H1 (cell line): ENCODE measurements at regions not wholly inside any gene's neighbourhood (a gene's known extent, or its start where the extent isn't known, plus 50 kb on each side); places are given as distances from the start of the nearest gene placed in this dataset.

Experiments
- CTCF ChIA-PET: fragments of 300-600 bp; sonication (Branson Sonifier 250); formaldehyde crosslinking; loops from one replicate; lab custom pipeline; 2021; ENCODE audit not compliant: partially characterized antibody; lab: Charles Lee
- POLR2A ChIA-PET: fragments of 300-600 bp; sonication (Branson Sonifier 250); formaldehyde crosslinking; loops from one replicate; lab custom pipeline; 2021; ENCODE audit warnings: inconsistent platforms; ENCODE audit not compliant: partially characterized antibody; lab: Charles Lee
- DNase-seq, 2 experiments: peaks; one replicate each; pipeline versions ENCODE4 v3.0.0 to v3.0.0-alpha.2; 2010 to 2022; ENCODE audit warnings: low spot score in 2 of 2, low read depth in 1 of 2, mixed read lengths in 1 of 2
- FAIRE-seq: peaks from 2 replicates; lab custom pipeline; 2011; peaks lifted over from hg19 to GRCh38; lab: Jason Lieb, UNC
- H2AFZ ChIP-seq: 2 replicates; pipeline ENCODE4 v1.8.1; 2012; ENCODE audit warnings: low read length, inconsistent platforms
- H2AK5ac ChIP-seq: 2 replicates; pipeline ENCODE4 v1.6.1; 2013; ENCODE audit warnings: low read depth, low read length
- H2BK120ac ChIP-seq: replicated peaks from 2 replicates; pipeline ENCODE3; 2013; ENCODE audit warnings: low read depth, low read length, inconsistent platforms
- H2BK12ac ChIP-seq: 2 replicates; pipeline ENCODE4 v1.6.1; 2013; ENCODE audit warnings: low read depth, low read length
- H2BK15ac ChIP-seq: 2 replicates; pipeline ENCODE4 v1.6.1; 2013; ENCODE audit warnings: low read length
- H2BK20ac ChIP-seq: 2 replicates; pipeline ENCODE4 v1.6.1; 2013; ENCODE audit warnings: low read length
- H2BK5ac ChIP-seq: 2 replicates; pipeline ENCODE4 v1.6.1; 2013; ENCODE audit warnings: low read depth, low read length
- H3K14ac ChIP-seq: 2 replicates; pipeline ENCODE4 v1.6.1; 2013; ENCODE audit warnings: inconsistent platforms; ENCODE audit not compliant: insufficient read length
- H3K18ac ChIP-seq: 2 replicates; pipeline ENCODE4 v1.6.1; 2013; ENCODE audit warnings: low read length; ENCODE audit errors: extremely low read depth
- H3K23ac ChIP-seq: 2 replicates; pipeline ENCODE4 v1.6.1; 2013; ENCODE audit warnings: inconsistent platforms; ENCODE audit not compliant: insufficient read length
- H3K23me2 ChIP-seq: 2 replicates; pipeline ENCODE4 v1.6.1; 2013; ENCODE audit warnings: low read depth, low read length
- H3K27ac ChIP-seq: 2 replicates; pipeline ENCODE4 v1.6.1; 2011; ENCODE audit warnings: low read depth, low read length, inconsistent platforms
- H3K27me3 ChIP-seq, 4 experiments: replicated peaks in 1 of 4; 1 replicate in 1 of 4; 2 replicates in 3 of 4; pipeline versions ENCODE4 v1.6.1 to v1.8.1; 2011 to 2013; ENCODE audit warnings: low read length in 3 of 4, mild to moderate bottlenecking in 3 of 4, inconsistent platforms in 2 of 4, mixed read lengths in 2 of 4, moderate library complexity in 1 of 4; ENCODE audit not compliant: control insufficient read depth in 3 of 4, insufficient read depth in 3 of 4; ENCODE audit errors: extremely low read depth in 1 of 4
- H3K36me3 ChIP-seq, 4 experiments: 2 replicates each; pipeline versions ENCODE4 v1.6.1 to v1.8.1; 2011 to 2013; ENCODE audit warnings: mild to moderate bottlenecking in 4 of 4, low read length in 3 of 4, moderate library complexity in 2 of 4, control low read depth in 1 of 4, inconsistent platforms in 1 of 4; ENCODE audit not compliant: insufficient read depth in 4 of 4, control insufficient read depth in 2 of 4
- H3K4ac ChIP-seq: replicated peaks from 2 replicates; pipeline ENCODE3; 2013; ENCODE audit warnings: low read length, low read depth, mixed read lengths, inconsistent platforms; ENCODE audit not compliant: insufficient read length
- H3K4me1 ChIP-seq, 4 experiments: replicated peaks in 1 of 4; 1 replicate in 1 of 4; 2 replicates in 3 of 4; pipeline versions ENCODE4 v1.6.1 to v1.8.1; 2011 to 2013; ENCODE audit warnings: low read length in 3 of 4, inconsistent platforms in 2 of 4, mixed read lengths in 1 of 4; ENCODE audit not compliant: insufficient read depth in 4 of 4, control insufficient read depth in 3 of 4
- H3K4me2 ChIP-seq, 2 experiments: 2 replicates each; pipeline versions ENCODE4 v1.6.1 to v1.8.1; 2011 to 2013; ENCODE audit warnings: low read depth in 2 of 2, low read length in 2 of 2, control low read depth in 1 of 2, inconsistent platforms in 1 of 2, mild to moderate bottlenecking in 1 of 2; ENCODE audit not compliant: insufficient read depth in 1 of 2
- H3K4me3 ChIP-seq, 4 experiments: fragments of 200-600, 300-600 bp in 1 of 4; sonication (generic), shearing (Covaris generic), sonication (Bioruptor Twin) in 1 of 4; 2 replicates each; pipeline versions ENCODE4 v1.5.1 to v1.8.1; 2011 to 2016; ENCODE audit warnings: low read length in 4 of 4, low read depth in 3 of 4, control low read depth in 2 of 4, inconsistent platforms in 2 of 4, mild to moderate bottlenecking in 2 of 4, mixed read lengths in 1 of 4, moderate library complexity in 1 of 4; ENCODE audit not compliant: insufficient read depth in 2 of 4; ENCODE audit errors: extremely low read depth in 1 of 4
- H3K56ac ChIP-seq: replicated peaks from 2 replicates; pipeline ENCODE3; 2013; ENCODE audit warnings: low read depth, mild to moderate bottlenecking, mixed read lengths, low read length, inconsistent platforms; ENCODE audit not compliant: insufficient read length
- H3K79me1 ChIP-seq: 2 replicates; pipeline ENCODE4 v1.6.1; 2013; ENCODE audit warnings: low read depth, low read length, control low read depth
- H3K79me2 ChIP-seq, 2 experiments: 2 replicates each; pipeline versions ENCODE4 v1.6.1 to v1.8.1; 2012 to 2013; ENCODE audit warnings: low read length in 2 of 2, mild to moderate bottlenecking in 2 of 2, inconsistent platforms in 1 of 2; ENCODE audit not compliant: insufficient read depth in 2 of 2, control insufficient read depth in 1 of 2
- H3K9ac ChIP-seq, 4 experiments: replicated peaks in 1 of 4; 1 replicate in 1 of 4; 2 replicates in 3 of 4; pipeline versions ENCODE4 v1.6.1 to v1.8.1; 2011 to 2013; ENCODE audit warnings: low read depth in 3 of 4, low read length in 3 of 4, control low read depth in 2 of 4, mild to moderate bottlenecking in 2 of 4, moderate library complexity in 2 of 4, inconsistent platforms in 1 of 4; ENCODE audit errors: extremely low read depth in 1 of 4
- H3K9me3 ChIP-seq, 2 experiments: 2 replicates each; pipeline versions ENCODE4 v1.6.1 to v1.8.1; 2012 to 2013; ENCODE audit warnings: mild to moderate bottlenecking in 2 of 2, moderate library complexity in 2 of 2, control low read depth in 1 of 2, inconsistent platforms in 1 of 2, low read depth in 1 of 2, low read length in 1 of 2, mixed read lengths in 1 of 2; ENCODE audit not compliant: insufficient read depth in 2 of 2
- H4K20me1 ChIP-seq, 2 experiments: replicated peaks in 1 of 2; 2 replicates each; pipeline versions ENCODE3 to v1.8.1; 2011 to 2013; ENCODE audit warnings: inconsistent platforms in 2 of 2, low read length in 2 of 2, mild to moderate bottlenecking in 1 of 2; ENCODE audit not compliant: insufficient read depth in 2 of 2, control insufficient read depth in 1 of 2
- H4K5ac ChIP-seq: 2 replicates; pipeline ENCODE4 v1.6.1; 2013; ENCODE audit warnings: low read length, low read depth, mixed read lengths, inconsistent platforms; ENCODE audit not compliant: insufficient read length
- H4K8ac ChIP-seq: 2 replicates; pipeline ENCODE4 v1.8.0; 2013; ENCODE audit warnings: mild to moderate bottlenecking, moderate library complexity, low read length, inconsistent platforms; ENCODE audit not compliant: insufficient read depth; ENCODE audit errors: extremely low read depth
- H4K91ac ChIP-seq: replicated peaks from 2 replicates; pipeline ENCODE3; 2013; ENCODE audit warnings: low read length, mixed read lengths, inconsistent platforms; ENCODE audit not compliant: insufficient read length
- JUND ChIP-seq: IDR thresholded peaks from 2 replicates; pipeline ENCODE4 v1.6.1; 2011; ENCODE audit warnings: mild to moderate bottlenecking, improper control_type of control experiment, low read length
- MAFK ChIP-seq: IDR thresholded peaks from 2 replicates; pipeline ENCODE4 v1.6.1; 2012; ENCODE audit warnings: low read depth, mild to moderate bottlenecking, improper control_type of control experiment, low read length
- TAF1 ChIP-seq: IDR thresholded peaks from 2 replicates; pipeline ENCODE4 v1.6.1; 2011; ENCODE audit warnings: mild to moderate bottlenecking, low read depth, low read length
- TAF7 ChIP-seq: optimal IDR thresholded peaks from 2 replicates; pipeline ENCODE3; 2011; ENCODE audit warnings: low read depth, mild to moderate bottlenecking, inconsistent platforms, low read length, moderate library complexity, borderline replicate concordance
- WGBS, 2 experiments: shearing (Covaris generic) in 1 of 2; methylation state at CpG; one replicate each; pipeline versions ENCODE4 v1.1.6 to v1.1.7; 2013 to 2015; ENCODE audit warnings: low lambda C conversion rate in 2 of 2, mixed read lengths in 2 of 2, inconsistent platforms in 1 of 2, low coverage in 1 of 2, missing lambda C conversion rate in 1 of 2; ENCODE audit not compliant: insufficient replicate concordance in 2 of 2, insufficient coverage in 1 of 2, insufficient read length in 1 of 2; ENCODE audit errors: extremely low coverage in 1 of 2, missing lambda C conversion rate in 1 of 2; 5-methylcytosine and 5-hydroxymethylcytosine counted together

- DNase-seq (no peak), FAIRE-seq (no peak)
- no peak overlapping the region for H2BK15ac ChIP-seq
- ChIA-PET POLR2A (interaction anchor here (0.7 kb wide), 1 partner anchor 570 kb away, joined by 3 read pairs; no protein-coding TSS in a partner anchor), CTCF (interaction anchor here (0.6 to 1.0 kb wide), 2 partner anchors 25 to 98 kb away, joined by 3 read pairs; no protein-coding TSS in a partner anchor)
- no peaks in the 10 kb centered on the region for H3K79me1 ChIP-seq
- H4K91ac ChIP-seq: no peak overlapping the region
- WGBS, 2 experiments: 91% methylated on average over 7 of the region's 7 CpGs; no CpG with 5 or more reads in 1 of the 2 experiments
- H3K4me2 ChIP-seq: no peak overlapping the region
- no peak overlapping the region for H4K8ac ChIP-seq
- no peaks in the 10 kb centered on the region for H3K9me3 ChIP-seq
- no peaks in the 10 kb centered on the region for H3K23me2 ChIP-seq
- H3K4me3 ChIP-seq: no peak overlapping the region
- H2BK20ac ChIP-seq: no peak overlapping the region
- no peaks in the 10 kb centered on the region for H3K4me1 ChIP-seq
- no peak overlapping the region for H4K5ac ChIP-seq
- H3K9ac ChIP-seq: no peak overlapping the region
- no peak overlapping the region for H2AK5ac ChIP-seq
- H2BK12ac ChIP-seq: no peak overlapping the region
- H3K79me2 ChIP-seq: no peaks in the 10 kb centered on the region
- no peak overlapping the region for H2AFZ ChIP-seq
- no peak overlapping the region for H2BK5ac ChIP-seq
- no peak overlapping the region for H3K14ac ChIP-seq
- no peaks in the 10 kb centered on the region for H4K20me1 ChIP-seq
- H3K23ac ChIP-seq: no peak overlapping the region
- H3K27ac ChIP-seq: no peak overlapping the region
- H2BK120ac ChIP-seq: no peak overlapping the region
- no peak overlapping the region for H3K18ac ChIP-seq
- no peak overlapping the region for H3K56ac ChIP-seq
- no peak overlapping the region for H3K4ac ChIP-seq
- no peaks in the 10 kb centered on the region for H3K36me3 ChIP-seq
- H3K27me3 ChIP-seq: no peaks in the 10 kb centered on the region
- TF ChIP-seq TAF1 (no peak), TAF7 (no peak), MAFK (no peak), JUND (no peak)
Measured at GRCh38 chr7:10863476-10863875, 110.2 kb upstream of the PHF14 start.
